Mammary epithelial cell (primary cell): ENCODE measurements at regions not wholly inside any gene's neighbourhood (a gene's known extent, or its start where the extent isn't known, plus 50 kb on each side); places are given as distances from the start of the nearest gene placed in this dataset.

Experiments used
- CTCF ChIP-seq, 2 donors: IDR thresholded peaks in 1 of 2; conservative IDR thresholded peaks in 1 of 2; 2 replicates each; pipeline ENCODE4 v1.5.1; 2011 to 2012; ENCODE audit warnings: inconsistent platforms in 2 of 2, low read length in 2 of 2, mild to moderate bottlenecking in 2 of 2, control low read depth in 1 of 2, low read depth in 1 of 2; ENCODE audit not compliant: insufficient read depth in 1 of 2; ENCODE audit errors: extremely low read depth in 1 of 2
- EZH2 ChIP-seq: IDR thresholded peaks from 2 replicates; pipeline ENCODE4 v1.6.1; 2012; ENCODE audit warnings: low read length, inconsistent platforms, borderline replicate concordance

GRCh38 chr10:44854693-44855350, 56.3 kb upstream of the TMEM72 start:
- no peak for TF ChIP-seq CTCF (conservative IDR thresholded peaks at IDR 0.05 in 1 of 2, IDR thresholded peaks at IDR 0.05 in 1 of 2; ENCODE audit: extremely low read depth in 1 of 2, insufficient read depth in 1 of 2, low read depth in 1 of 2, low read length in 2 of 2)
- no peak for TF ChIP-seq EZH2
